BE2C (cell line): ENCODE measurements at regions not wholly inside any gene's neighbourhood (a gene's known extent, or its start where the extent isn't known, plus 50 kb on each side); places are given as distances from the start of the nearest gene placed in this dataset.

Source experiments
- DNase-seq: peaks from one replicate; pipeline ENCODE4 v3.0.0-alpha.2; 2020
- H3K27me3 ChIP-seq: fragments of 250-450 bp; sonication (Bioruptor Pico); 2 replicates; pipeline ENCODE4 v1.5.1; 2020; ENCODE audit warnings: mild to moderate bottlenecking
- H3K36me3 ChIP-seq: fragments of 250-450 bp; sonication (Bioruptor Pico); 2 replicates; pipeline ENCODE4 v1.5.1; 2020; ENCODE audit warnings: mild to moderate bottlenecking
- H3K4me1 ChIP-seq: fragments of 250-450 bp; sonication (Bioruptor Pico); 2 replicates; pipeline ENCODE4 v1.5.1; 2020
- H3K4me3 ChIP-seq: 2 replicates; pipeline ENCODE4 v1.5.1; 2011; ENCODE audit warnings: low read depth, low read length
- H3K9me3 ChIP-seq: fragments of 250-450 bp; sonication (Bioruptor Pico); 2 replicates; pipeline ENCODE4 v1.5.1; 2020
- TF ChIP-seq, protein P1 (sequence below): IDR thresholded peaks from 2 replicates; pipeline ENCODE4 v1.5.1; 2012; ENCODE audit warnings: mild to moderate bottlenecking, low read depth, low read length

- Histone ChIP-seq H3K9me3 (no peaks in the 10 kb centered on the region), H3K27me3 (no peaks in the 10 kb centered on the region), H3K4me1 (no peaks in the 10 kb centered on the region), H3K36me3 (no peaks in the 10 kb centered on the region), H3K4me3 (no peak overlapping the region)
- DNase-seq = no peak
- TF ChIP-seq, protein P1, sequence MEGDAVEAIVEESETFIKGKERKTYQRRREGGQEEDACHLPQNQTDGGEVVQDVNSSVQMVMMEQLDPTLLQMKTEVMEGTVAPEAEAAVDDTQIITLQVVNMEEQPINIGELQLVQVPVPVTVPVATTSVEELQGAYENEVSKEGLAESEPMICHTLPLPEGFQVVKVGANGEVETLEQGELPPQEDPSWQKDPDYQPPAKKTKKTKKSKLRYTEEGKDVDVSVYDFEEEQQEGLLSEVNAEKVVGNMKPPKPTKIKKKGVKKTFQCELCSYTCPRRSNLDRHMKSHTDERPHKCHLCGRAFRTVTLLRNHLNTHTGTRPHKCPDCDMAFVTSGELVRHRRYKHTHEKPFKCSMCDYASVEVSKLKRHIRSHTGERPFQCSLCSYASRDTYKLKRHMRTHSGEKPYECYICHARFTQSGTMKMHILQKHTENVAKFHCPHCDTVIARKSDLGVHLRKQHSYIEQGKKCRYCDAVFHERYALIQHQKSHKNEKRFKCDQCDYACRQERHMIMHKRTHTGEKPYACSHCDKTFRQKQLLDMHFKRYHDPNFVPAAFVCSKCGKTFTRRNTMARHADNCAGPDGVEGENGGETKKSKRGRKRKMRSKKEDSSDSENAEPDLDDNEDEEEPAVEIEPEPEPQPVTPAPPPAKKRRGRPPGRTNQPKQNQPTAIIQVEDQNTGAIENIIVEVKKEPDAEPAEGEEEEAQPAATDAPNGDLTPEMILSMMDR = no peak
These were observed 379.4 kb upstream of the CFAP20DC start for GRCh38 chr3:59429198-59429597.

GRCh38 chr3:59426821-59427565 lies 377.2 kb upstream of the CFAP20DC start:
- Histone ChIP-seq H3K9me3 (no peaks in the 10 kb centered on the region), H3K4me3 (no peak overlapping the region), H3K27me3 (no peaks in the 10 kb centered on the region), H3K4me1 (no peaks in the 10 kb centered on the region), H3K36me3 (no peaks in the 10 kb centered on the region)
- TF ChIP-seq, protein P1 = no peak
- DNase-seq = no peak

DNA sequence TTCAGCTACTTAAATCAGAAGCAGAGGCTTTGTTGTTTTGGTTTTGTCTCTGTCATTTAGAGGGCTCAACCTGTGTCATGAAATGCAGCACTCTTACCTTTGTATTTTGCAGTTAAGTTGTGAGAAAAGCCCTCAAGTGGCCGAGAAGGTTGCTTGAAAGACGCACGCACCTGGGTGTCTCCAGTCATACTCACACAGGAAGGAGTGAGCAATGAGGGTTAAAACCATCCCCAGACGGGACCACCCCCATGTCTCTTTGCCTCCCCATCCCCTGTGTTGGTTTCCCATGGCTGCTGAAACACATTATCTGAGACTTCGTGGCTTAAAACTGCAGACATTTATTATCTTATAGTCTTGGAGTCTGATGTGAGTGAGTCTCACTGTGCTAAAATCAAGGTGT lies 376.1 kb upstream of the CFAP20DC start:
- Histone ChIP-seq H3K9me3 (no peaks in the 10 kb centered on the region), H3K4me3 (no peak overlapping the region), H3K36me3 (no peaks in the 10 kb centered on the region), H3K4me1 (no peaks in the 10 kb centered on the region), H3K27me3 (no peaks in the 10 kb centered on the region)
- TF ChIP-seq, protein P1 = no peak
- DNase-seq = no peak

GRCh38 chr3:59425371-59425770 lies 375.5 kb upstream of the CFAP20DC start:
- Histone ChIP-seq H3K36me3 (no peaks in the 10 kb centered on the region), H3K4me1 (no peaks in the 10 kb centered on the region), H3K27me3 (no peaks in the 10 kb centered on the region), H3K4me3 (no peak overlapping the region), H3K9me3 (no peaks in the 10 kb centered on the region)
- TF ChIP-seq, protein P1 = no peak
- DNase-seq = no peak

- H3K4me1 ChIP-seq = no peaks in the 10 kb centered on the region
- DNase-seq = no peak
- H3K9me3 ChIP-seq = no peaks in the 10 kb centered on the region
- no peaks in the 10 kb centered on the region for H3K27me3 ChIP-seq
- TF ChIP-seq, protein P1 = no peak
- H3K4me3 ChIP-seq = no peak overlapping the region
- H3K36me3 ChIP-seq = no peaks in the 10 kb centered on the region
These were observed 374.6 kb upstream of the CFAP20DC start for GRCh38 chr3:59424268-59425010.

GRCh38 chr3:59423707-59424106 lies 373.9 kb upstream of the CFAP20DC start:
- TF ChIP-seq, protein P1 = no peak
- Histone ChIP-seq H3K4me1 (no peaks in the 10 kb centered on the region), H3K36me3 (no peaks in the 10 kb centered on the region), H3K9me3 (no peaks in the 10 kb centered on the region), H3K4me3 (no peak overlapping the region), H3K27me3 (no peaks in the 10 kb centered on the region)
- DNase-seq = no peak
